GM12892 (cell line): ENCODE measurements at regions not wholly inside any gene's neighbourhood (a gene's known extent, or its start where the extent isn't known, plus 50 kb on each side); places are given as distances from the start of the nearest gene placed in this dataset.

Experiments
- POLR2A ChIP-seq: IDR thresholded peaks from 2 replicates; pipeline ENCODE4 v1.6.1; 2011; ENCODE audit warnings: low read depth, low read length, control low read depth
- POLR2AphosphoS5 ChIP-seq: IDR thresholded peaks from 2 replicates; pipeline ENCODE4 v1.6.1; 2011; ENCODE audit warnings: low read depth, low read length, control low read depth
- TAF1 ChIP-seq: IDR thresholded peaks from 2 replicates; pipeline ENCODE4 v1.6.1; 2011; ENCODE audit warnings: low read depth, mild to moderate bottlenecking, control low read depth, low read length, borderline replicate concordance

DNA sequence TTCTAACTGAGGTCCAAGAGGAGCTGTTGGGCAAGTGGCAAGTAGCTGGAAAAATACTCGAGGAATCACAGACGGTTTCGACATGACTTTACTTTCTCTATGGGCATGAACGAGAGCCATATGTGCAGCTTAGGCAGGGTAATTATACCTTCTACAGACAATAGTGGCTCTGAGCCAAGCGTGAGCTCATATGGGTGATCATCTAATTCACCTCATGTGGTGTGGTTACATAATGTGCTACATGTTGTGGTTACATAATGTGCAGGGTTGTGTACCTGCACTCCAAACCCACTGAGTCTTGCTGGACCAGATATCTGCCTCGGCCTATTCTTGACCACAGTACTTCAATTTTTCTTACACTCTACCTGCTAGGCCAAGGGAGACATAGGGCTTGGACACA, 771.7 kb upstream of the EYS start:
- TF ChIP-seq POLR2A (no peak), POLR2AphosphoS5 (no peak), TAF1 (no peak)
